GM03348 (cell line): ENCODE measurements at regions not wholly inside any gene's neighbourhood (a gene's known extent, or its start where the extent isn't known, plus 50 kb on each side); places are given as distances from the start of the nearest gene placed in this dataset.
"Not testable (repeated sequence)": the region's sequence is repeated elsewhere in the genome, so short reads cannot be mapped to it uniquely, and the experiment has no call there.

Experiments
- DNase-seq: peaks from one replicate; pipeline ENCODE4 v3.0.0; 2012; ENCODE audit warnings: low spot score

GRCh38 chr7:149930374-149931068 is 56.8 kb downstream of the ATP6V0E2 start:
- not testable (repeated sequence) for DNase-seq

- DNase-seq: not testable (repeated sequence)
Observed at GRCh38 chr7:149933776-149934175, 60.0 kb downstream of the ATP6V0E2 start.

- not testable (repeated sequence) for DNase-seq
Observed at GRCh38 chr7:149947346-149947745, 73.6 kb downstream of the ATP6V0E2 start.

- not testable (repeated sequence) for DNase-seq
Observed at GRCh38 chr7:149948444-149948843, 74.7 kb downstream of the ATP6V0E2 start.

- not testable (repeated sequence) for DNase-seq
Observed at GRCh38 chr7:149949863-149950577, 76.3 kb downstream of the ATP6V0E2 start.

GRCh38 chr7:149950578-149950924 is 76.8 kb downstream of the ATP6V0E2 start:
- not testable (repeated sequence) for DNase-seq

- DNase-seq: not testable (repeated sequence)
Observed at GRCh38 chr7:149951579-149951978, 77.8 kb downstream of the ATP6V0E2 start.

GRCh38 chr7:149958880-149959279 is 85.1 kb downstream of the ATP6V0E2 start:
- not testable (repeated sequence) for DNase-seq

GRCh38 chr7:149960863-149961262 is 87.1 kb downstream of the ATP6V0E2 start:
- DNase-seq: not testable (repeated sequence)

- not testable (repeated sequence) for DNase-seq
Observed at GRCh38 chr7:149961878-149962277, 88.1 kb downstream of the ATP6V0E2 start.

- DNase-seq: not testable (repeated sequence)
Observed at GRCh38 chr7:149962685-149963319, 89.0 kb downstream of the ATP6V0E2 start.

GRCh38 chr7:149963985-149964384 is 90.2 kb downstream of the ATP6V0E2 start:
- DNase-seq: not testable (repeated sequence)

- not testable (repeated sequence) for DNase-seq
Observed at GRCh38 chr7:149966444-149966843, 92.7 kb downstream of the ATP6V0E2 start.

- DNase-seq: not testable (repeated sequence)
Observed at GRCh38 chr7:149972977-149973376, 99.2 kb downstream of the ATP6V0E2 start.

GRCh38 chr7:149973681-149974080 is 99.9 kb downstream of the ATP6V0E2 start:
- DNase-seq: not testable (repeated sequence)

GRCh38 chr7:149975608-149976007 is 101.8 kb downstream of the ATP6V0E2 start:
- not testable (repeated sequence) for DNase-seq

- DNase-seq: not testable (repeated sequence)
Observed at GRCh38 chr7:149978537-149978936, 104.8 kb downstream of the ATP6V0E2 start.

- not testable (repeated sequence) for DNase-seq
Observed at GRCh38 chr7:149978944-149979343, 105.2 kb downstream of the ATP6V0E2 start.

GRCh38 chr7:149982537-149983112 is 108.9 kb downstream of the ATP6V0E2 start:
- DNase-seq: not testable (repeated sequence)

GRCh38 chr7:149986866-149987265 is 113.1 kb downstream of the ATP6V0E2 start:
- not testable (repeated sequence) for DNase-seq

GRCh38 chr7:149991652-149992302 is 118.0 kb downstream of the ATP6V0E2 start:
- DNase-seq: not testable (repeated sequence)

- DNase-seq: not testable (repeated sequence)
Observed at GRCh38 chr7:149992366-149992765, 118.6 kb downstream of the ATP6V0E2 start.
